ENCODE measurements at regions not wholly inside any gene's neighbourhood (a gene's known extent, or its start where the extent isn't known, plus 50 kb on each side); places are given as distances from the start of the nearest gene placed in this dataset.

GRCh38 chr4:96526625-96527024 is 686.7 kb downstream of the PDHA2 start:
- TF ChIP-seq CREB1 (IDR thresholded peaks at IDR 0.05; ENCODE audit: low read depth) (no peak), NFIC (IDR thresholded peaks at IDR 0.05) (peak; percentile 90), TAF1 (IDR thresholded peaks at IDR 0.05; ENCODE audit: low read depth) (no peak), RAD21 (IDR thresholded peaks at IDR 0.05; ENCODE audit: low read depth) (no peak), TCF12 (IDR thresholded peaks at IDR 0.05; ENCODE audit: low read depth) (0 out of 2 replicates have a peak, but pooled peaks have one; percentile 8), REST (IDR thresholded peaks at IDR 0.05; ENCODE audit: low read depth) (no peak)

- TF ChIP-seq REST (IDR thresholded peaks at IDR 0.05; ENCODE audit: low read depth) = no peak
- TF ChIP-seq NFIC (IDR thresholded peaks at IDR 0.05) = no peak
- TF ChIP-seq TCF12 (IDR thresholded peaks at IDR 0.05; ENCODE audit: low read depth) = no peak
- no peak for TF ChIP-seq FOXM1 (IDR thresholded peaks at IDR 0.05; ENCODE audit: borderline replicate concordance, low read depth)
- TF ChIP-seq EP300 (IDR thresholded peaks at IDR 0.05; ENCODE audit: borderline replicate concordance) = no peak
- no peak for TF ChIP-seq TAF1 (IDR thresholded peaks at IDR 0.05; ENCODE audit: low read depth)
- no peak for TF ChIP-seq YY1 (IDR thresholded peaks at IDR 0.05; ENCODE audit: low read depth)
Measured at GRCh38 chr4:96531836-96532235, 691.9 kb downstream of the PDHA2 start.

GRCh38 chr4:96543346-96543745 is 703.5 kb downstream of the PDHA2 start:
- no peak for TF ChIP-seq CREB1 (IDR thresholded peaks at IDR 0.05; ENCODE audit: low read depth)
- no peak for TF ChIP-seq TCF12 (IDR thresholded peaks at IDR 0.05; ENCODE audit: low read depth)
- no peak for TF ChIP-seq EGR1 (IDR thresholded peaks at IDR 0.05)
- TF ChIP-seq MAX (IDR thresholded peaks at IDR 0.05) = no peak
- TF ChIP-seq USF1 (IDR thresholded peaks at IDR 0.05) = no peak
- TF ChIP-seq CEBPB (IDR thresholded peaks at IDR 0.05) = no peak
- no peak for TF ChIP-seq RAD21 (IDR thresholded peaks at IDR 0.05; ENCODE audit: low read depth)
- no peak for TF ChIP-seq TAF1 (IDR thresholded peaks at IDR 0.05; ENCODE audit: low read depth)
- TF ChIP-seq REST (IDR thresholded peaks at IDR 0.05; ENCODE audit: low read depth) = no peak
- no peak for TF ChIP-seq NFIC (IDR thresholded peaks at IDR 0.05)

- no peak for TF ChIP-seq RAD21 (IDR thresholded peaks at IDR 0.05; ENCODE audit: low read depth)
- TF ChIP-seq EGR1 (IDR thresholded peaks at IDR 0.05) = no peak
- no peak for TF ChIP-seq YY1 (IDR thresholded peaks at IDR 0.05; ENCODE audit: low read depth)
Measured at GRCh38 chr4:96558466-96558865, 718.6 kb downstream of the PDHA2 start.

- TF ChIP-seq CEBPB (IDR thresholded peaks at IDR 0.05) (no peak), EP300 (IDR thresholded peaks at IDR 0.05; ENCODE audit: borderline replicate concordance) (no peak), FOXM1 (IDR thresholded peaks at IDR 0.05; ENCODE audit: borderline replicate concordance, low read depth) (no peak), ZBTB7A (IDR thresholded peaks at IDR 0.05; ENCODE audit: low read depth) (no peak), EGR1 (IDR thresholded peaks at IDR 0.05) (no peak), USF1 (IDR thresholded peaks at IDR 0.05) (no peak), TEAD4 (IDR thresholded peaks at IDR 0.05) (no peak), TCF12 (IDR thresholded peaks at IDR 0.05; ENCODE audit: low read depth) (no peak), REST (IDR thresholded peaks at IDR 0.05; ENCODE audit: low read depth) (no peak), YY1 (IDR thresholded peaks at IDR 0.05; ENCODE audit: low read depth) (no peak), RAD21 (IDR thresholded peaks at IDR 0.05; ENCODE audit: low read depth) (no peak), TAF1 (IDR thresholded peaks at IDR 0.05; ENCODE audit: low read depth) (no peak), MAX (IDR thresholded peaks at IDR 0.05) (no peak), NFIC (IDR thresholded peaks at IDR 0.05) (no peak), CREB1 (IDR thresholded peaks at IDR 0.05; ENCODE audit: low read depth) (no peak)
Measured at GRCh38 chr4:96566755-96567154, 726.9 kb downstream of the PDHA2 start.

Data from Ishikawa (cell line).